ENCODE measurements at regions not wholly inside any gene's neighbourhood (a gene's known extent, or its start where the extent isn't known, plus 50 kb on each side); places are given as distances from the start of the nearest gene placed in this dataset.

DNA sequence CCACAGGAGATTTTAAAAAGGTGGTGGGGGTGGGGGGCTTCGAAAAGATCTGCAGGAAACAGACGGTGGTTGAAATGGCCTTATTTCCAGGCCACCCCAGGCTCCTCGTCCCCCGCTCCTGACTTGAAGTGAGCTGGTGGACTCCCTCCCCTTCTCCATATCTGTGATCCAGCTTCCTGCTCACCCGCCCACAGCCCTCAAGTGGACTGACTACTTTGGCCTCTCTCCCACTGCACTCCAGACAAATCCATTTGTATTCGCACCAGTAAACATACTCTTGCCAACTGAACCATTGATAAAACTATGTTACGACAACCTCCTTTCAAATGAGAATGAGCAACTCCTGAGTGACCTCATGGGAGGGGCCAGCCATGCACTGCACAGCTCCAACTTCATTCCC, 259.5 kb downstream of the COL4A1 start:
- no peak for TF ChIP-seq EZH2 (IDR thresholded peaks at IDR 0.05; ENCODE audit: insufficient read depth, poor library complexity, severe bottlenecking)
- TF ChIP-seq EZH2phosphoT487 (IDR thresholded peaks at IDR 0.05; ENCODE audit: insufficient read depth, low read depth): no peak

Data from GM23248 (cell line).